Esophagus muscularis mucosa (tissue), 4 donors: ENCODE measurements at regions not wholly inside any gene's neighbourhood (a gene's known extent, or its start where the extent isn't known, plus 50 kb on each side); places are given as distances from the start of the nearest gene placed in this dataset.

Experiments
- DNase-seq: peaks from one replicate; pipeline ENCODE4 v3.0.0-alpha.2; 2017; ENCODE audit errors: extremely low spot score
- H3K27ac ChIP-seq, 4 donors: fragments of 200-600 bp; sonication (generic); replicated peaks in 1 of 4; 1 replicate in 3 of 4; 2 replicates in 1 of 4; pipeline ENCODE4 v1.5.1; 2016 to 2019; ENCODE audit warnings: mild to moderate bottlenecking in 1 of 4
- H3K27me3 ChIP-seq, 4 donors: fragments of 200-600 bp; sonication (generic); one replicate each; pipeline versions ENCODE4 v1.5.1 to v1.6.0; 2016 to 2019
- H3K36me3 ChIP-seq, 4 donors: fragments of 200-600 bp; sonication (generic); one replicate each; pipeline ENCODE4 v1.5.1; 2016 to 2019
- H3K4me1 ChIP-seq, 4 donors: fragments of 200-600 bp; sonication (generic); one replicate each; pipeline ENCODE4 v1.5.1; 2016 to 2019
- H3K4me3 ChIP-seq, 4 donors: fragments of 200-600 bp; sonication (generic); 1 replicate in 2 of 4; 2 replicates in 2 of 4; pipeline ENCODE4 v1.5.1; 2016 to 2019; ENCODE audit warnings: mild to moderate bottlenecking in 4 of 4, moderate library complexity in 1 of 4
- H3K9me3 ChIP-seq, 4 donors: fragments of 200-600 bp; sonication (generic); 1 replicate in 3 of 4; 2 replicates in 1 of 4; pipeline ENCODE4 v1.5.1; 2016 to 2019
- EP300 ChIP-seq: sonication (generic); formaldehyde crosslinking; IDR thresholded peaks from one replicate; pipeline ENCODE4 v1.6.1; 2017; ENCODE audit warnings: antibody characterized with exemption
- POLR2A ChIP-seq: fragments of 450-650 bp; IDR thresholded peaks from one replicate; pipeline ENCODE4 v1.6.1; 2017; ENCODE audit warnings: antibody characterized with exemption, moderate library complexity, mild to moderate bottlenecking, low read depth
- POLR2AphosphoS5 ChIP-seq, 2 donors: sonication (generic); formaldehyde crosslinking; IDR thresholded peaks; one replicate each; pipeline ENCODE4 v1.6.1; 2017; ENCODE audit warnings: antibody characterized with exemption in 2 of 2
- WGBS: methylation state at CpG from one replicate; pipeline ENCODE4 v1.1.5; 2018; 5-methylcytosine and 5-hydroxymethylcytosine counted together
- intact Hi-C: fragments of 100-400 bp; cut with DNase I; formaldehyde crosslinking; loops from one replicate; pipeline ENCODE4 v1.15.1; 2023
- TF ChIP-seq, protein P1 (sequence below), 3 experiments: fragments of 200-600 bp in 2 of 3; fragments of 450-650 bp in 1 of 3; sonication (generic) in 2 of 3; IDR thresholded peaks; one replicate each; pipeline ENCODE4 v1.5.1; 2017 to 2019; ENCODE audit warnings: antibody characterized with exemption in 3 of 3, mild to moderate bottlenecking in 2 of 3, moderate library complexity in 1 of 3

DNA sequence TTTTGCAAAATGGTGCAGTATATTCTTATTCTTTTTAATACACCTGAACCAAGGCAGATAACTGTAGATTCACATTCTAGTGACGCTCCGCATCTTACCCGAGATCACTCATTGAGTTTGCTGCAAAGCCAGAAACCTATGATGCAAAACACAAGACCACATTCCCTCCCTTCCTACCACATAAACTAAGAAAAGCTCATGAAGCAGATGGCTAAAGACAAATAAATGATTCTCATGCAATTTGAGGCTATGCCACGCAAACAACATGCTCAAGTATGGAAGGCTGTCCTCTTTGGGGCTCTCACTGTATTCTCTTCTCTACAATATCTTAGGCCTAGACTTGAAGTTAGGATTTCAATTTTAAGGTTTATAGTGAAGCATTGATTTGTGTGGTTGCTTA lies 95.0 kb upstream of the BMPER start:
- H3K4me3 ChIP-seq = no peak overlapping the region
- no peaks in the 10 kb centered on the region for H3K36me3 ChIP-seq
- intact Hi-C loops = no loop called here
- H3K9me3 ChIP-seq = no peaks in the 10 kb centered on the region
- DNase-seq = peak; percentile 29
- H3K27ac ChIP-seq = no peak overlapping the region
- TF ChIP-seq POLR2AphosphoS5 (IDR thresholded peaks at IDR 0.05) (no peak), EP300 (no peak), POLR2A (no peak)
- TF ChIP-seq, protein P1, sequence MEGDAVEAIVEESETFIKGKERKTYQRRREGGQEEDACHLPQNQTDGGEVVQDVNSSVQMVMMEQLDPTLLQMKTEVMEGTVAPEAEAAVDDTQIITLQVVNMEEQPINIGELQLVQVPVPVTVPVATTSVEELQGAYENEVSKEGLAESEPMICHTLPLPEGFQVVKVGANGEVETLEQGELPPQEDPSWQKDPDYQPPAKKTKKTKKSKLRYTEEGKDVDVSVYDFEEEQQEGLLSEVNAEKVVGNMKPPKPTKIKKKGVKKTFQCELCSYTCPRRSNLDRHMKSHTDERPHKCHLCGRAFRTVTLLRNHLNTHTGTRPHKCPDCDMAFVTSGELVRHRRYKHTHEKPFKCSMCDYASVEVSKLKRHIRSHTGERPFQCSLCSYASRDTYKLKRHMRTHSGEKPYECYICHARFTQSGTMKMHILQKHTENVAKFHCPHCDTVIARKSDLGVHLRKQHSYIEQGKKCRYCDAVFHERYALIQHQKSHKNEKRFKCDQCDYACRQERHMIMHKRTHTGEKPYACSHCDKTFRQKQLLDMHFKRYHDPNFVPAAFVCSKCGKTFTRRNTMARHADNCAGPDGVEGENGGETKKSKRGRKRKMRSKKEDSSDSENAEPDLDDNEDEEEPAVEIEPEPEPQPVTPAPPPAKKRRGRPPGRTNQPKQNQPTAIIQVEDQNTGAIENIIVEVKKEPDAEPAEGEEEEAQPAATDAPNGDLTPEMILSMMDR (IDR thresholded peaks at IDR 0.05) = no peak
- 97% methylated on average over 4 of the region's 4 CpGs for WGBS
- H3K27me3 ChIP-seq = no peaks in the 10 kb centered on the region
- peaks cover 11 to 25% (median 14%) of the 10 kb centered on the region in 4 donors for H3K4me1 ChIP-seq

DNA sequence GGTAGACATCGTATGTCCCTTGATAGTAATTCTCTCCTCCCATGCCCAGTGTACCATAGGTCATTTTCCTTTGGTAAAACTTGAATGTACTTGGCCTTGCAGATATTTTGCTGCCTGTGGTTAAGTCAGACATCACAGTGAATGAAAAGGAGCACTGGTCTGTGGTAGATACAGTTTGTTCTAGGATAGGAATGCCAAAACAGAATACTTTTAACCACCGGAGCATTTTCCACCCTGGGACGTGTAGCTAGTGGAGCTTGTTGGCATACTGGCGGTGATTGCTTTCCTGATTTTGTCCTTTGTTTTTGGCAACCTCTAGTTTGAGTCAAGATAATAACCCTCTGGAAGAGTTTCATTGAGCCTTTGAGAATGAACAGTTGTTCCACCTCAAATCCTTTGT lies 92.0 kb upstream of the BMPER start:
- Histone ChIP-seq H3K4me3 (no peak overlapping the region), H3K4me1 (peaks cover 0 to under 1% (median 0%) of the 10 kb centered on the region in 4 donors), H3K27me3 (no peaks in the 10 kb centered on the region), H3K36me3 (no peaks in the 10 kb centered on the region), H3K9me3 (no peaks in the 10 kb centered on the region), H3K27ac (no peak overlapping the region)
- TF ChIP-seq EP300 = no peak
- TF ChIP-seq POLR2A = no peak
- TF ChIP-seq POLR2AphosphoS5 (IDR thresholded peaks at IDR 0.05) = no peak
- TF ChIP-seq, protein P1 (IDR thresholded peaks at IDR 0.05) = no peak
- intact Hi-C loops = no loop called here
- WGBS = 98% methylated on average over 4 of the region's 4 CpGs
- peak; percentile 17 for DNase-seq

DNA sequence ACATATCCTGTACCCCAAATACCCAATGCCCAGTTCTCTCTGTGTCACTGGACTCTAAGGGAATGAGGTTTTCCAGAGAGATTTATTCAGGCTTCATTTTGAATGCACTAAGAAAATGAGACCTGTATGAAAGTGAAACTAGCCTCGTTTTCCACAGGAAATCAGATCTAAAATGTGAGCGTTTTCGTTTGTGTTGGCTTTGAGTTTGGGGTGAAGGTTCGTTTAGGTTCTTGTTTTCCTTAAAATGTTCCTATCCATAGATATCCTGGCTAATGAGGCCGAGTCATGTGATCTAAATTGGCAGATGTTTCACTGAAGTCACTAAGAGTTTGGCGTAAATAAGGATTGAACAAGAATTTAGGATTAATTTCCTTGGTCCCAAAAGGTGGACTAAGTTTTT lies 90.9 kb upstream of the BMPER start:
- H3K9me3 ChIP-seq = peaks cover 0 to under 1% (median 0%) of the 10 kb centered on the region in 4 donors
- intact Hi-C loops = no loop called here
- H3K4me1 ChIP-seq = no peaks in the 10 kb centered on the region
- 71% methylated on average over 6 of the region's 6 CpGs for WGBS
- TF ChIP-seq POLR2AphosphoS5 (IDR thresholded peaks at IDR 0.05) = no peak
- TF ChIP-seq, protein P1 (IDR thresholded peaks at IDR 0.05) = no peak
- no peak for TF ChIP-seq EP300
- TF ChIP-seq POLR2A = no peak
- no peaks in the 10 kb centered on the region for H3K27me3 ChIP-seq
- peak overlapping the region in 3 of 4 donors; percentile 15 to 25 (median 15) for H3K4me3 ChIP-seq
- peak; percentile 17 for DNase-seq
- H3K36me3 ChIP-seq = no peaks in the 10 kb centered on the region
- H3K27ac ChIP-seq = peak overlapping the region in 1 of 4 donors; percentile 13

DNA sequence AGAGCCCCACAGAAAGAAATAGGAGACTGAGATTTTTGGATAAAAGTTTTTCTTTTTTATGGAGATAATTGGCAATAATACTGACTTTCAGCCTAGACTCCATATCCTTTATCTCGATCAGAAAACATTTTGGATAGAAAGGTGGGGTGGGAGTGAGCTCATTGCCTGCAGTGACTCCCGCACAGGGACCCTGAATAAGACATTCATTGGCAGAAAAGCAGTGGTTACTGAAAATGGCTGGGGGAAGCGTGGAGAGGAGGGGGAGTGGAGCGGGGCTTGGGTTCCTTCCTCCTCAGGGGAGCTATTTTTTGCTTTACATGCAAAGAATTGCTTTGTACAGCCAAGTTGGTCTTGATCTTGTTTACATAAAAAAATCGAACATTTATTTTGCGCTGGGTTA lies 90.4 kb upstream of the BMPER start:
- WGBS = 71% methylated on average over 6 of the region's 6 CpGs
- Histone ChIP-seq H3K4me1 (no peaks in the 10 kb centered on the region), H3K9me3 (peaks cover 0 to 5% (median 1%) of the 10 kb centered on the region in 4 donors), H3K36me3 (no peaks in the 10 kb centered on the region), H3K27ac (peak overlapping the region in 1 of 4 donors; percentile 13), H3K4me3 (peak overlapping the region in 3 of 4 donors; percentile 15 to 25 (median 15)), H3K27me3 (no peaks in the 10 kb centered on the region)
- intact Hi-C loops = no loop called here
- no peak for TF ChIP-seq POLR2A
- no peak for TF ChIP-seq EP300
- no peak for TF ChIP-seq POLR2AphosphoS5 (IDR thresholded peaks at IDR 0.05)
- TF ChIP-seq, protein P1 (IDR thresholded peaks at IDR 0.05) = no peak
- DNase-seq = no peak

DNA sequence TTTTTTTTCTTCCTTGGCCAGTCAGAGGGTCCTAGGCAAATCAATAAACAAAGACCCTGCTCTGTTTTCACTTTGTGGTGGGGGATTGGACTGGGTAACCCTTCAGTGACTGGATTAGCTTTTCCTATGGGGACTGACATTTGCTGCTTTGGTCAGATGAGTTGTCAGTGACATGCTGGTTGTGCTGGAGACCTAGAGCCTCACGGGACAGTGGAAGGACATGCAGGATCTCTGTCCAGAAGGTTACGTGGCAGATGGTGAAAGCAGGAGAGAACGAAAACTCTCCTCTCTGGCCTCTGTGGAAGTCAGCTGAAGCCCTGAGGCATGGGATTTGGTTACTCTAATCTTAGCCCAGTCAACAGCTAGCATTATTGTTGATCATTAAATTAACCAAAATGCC lies 90.0 kb upstream of the BMPER start:
- peak; percentile 85 for DNase-seq
- H3K36me3 ChIP-seq = no peaks in the 10 kb centered on the region
- no peak for TF ChIP-seq EP300
- TF ChIP-seq POLR2AphosphoS5 (IDR thresholded peaks at IDR 0.05) = no peak
- TF ChIP-seq POLR2A = no peak
- TF ChIP-seq, protein P1 (IDR thresholded peaks at IDR 0.05) = no peak
- intact Hi-C loops = no loop called here
- peaks cover 0 to 8% (median 3%) of the 10 kb centered on the region in 4 donors for H3K9me3 ChIP-seq
- 86% methylated on average over 3 of the region's 3 CpGs for WGBS
- no peak overlapping the region for H3K27ac ChIP-seq
- no peaks in the 10 kb centered on the region for H3K27me3 ChIP-seq
- H3K4me3 ChIP-seq = no peak overlapping the region
- no peaks in the 10 kb centered on the region for H3K4me1 ChIP-seq
